Gastrocnemius medialis (tissue), 4 donors: ENCODE measurements at regions not wholly inside any gene's neighbourhood (a gene's known extent, or its start where the extent isn't known, plus 50 kb on each side); places are given as distances from the start of the nearest gene placed in this dataset.

Experiments
- ATAC-seq, 2 donors: fragments of 150-250 bp; one replicate each; pipeline ENCODE4 v1.9.1; 2016
- DNase-seq, 2 donors: peaks; one replicate each; pipeline ENCODE4 v3.0.0-alpha.2; 2019
- H3K27ac ChIP-seq, 4 donors: fragments of 200-600 bp; sonication (generic); 1 replicate in 1 of 4; 2 replicates in 3 of 4; pipeline ENCODE4 v1.5.1; 2016 to 2018; ENCODE audit warnings: mild to moderate bottlenecking in 2 of 4, moderate library complexity in 1 of 4
- H3K27me3 ChIP-seq, 3 donors: fragments of 200-600 bp; sonication (generic) in 2 of 3; 1 replicate in 1 of 3; 2 replicates in 2 of 3; pipeline versions ENCODE4 v1.5.1 to v1.6.0; 2016 to 2019; ENCODE audit warnings: mild to moderate bottlenecking in 1 of 3, moderate library complexity in 1 of 3
- H3K36me3 ChIP-seq, 2 donors: fragments of 200-600 bp; sonication (generic) in 1 of 2; one replicate each; pipeline ENCODE4 v1.5.1; 2017 to 2018
- H3K4me1 ChIP-seq, 2 donors: fragments of 200-600 bp; sonication (generic) in 1 of 2; one replicate each; pipeline ENCODE4 v1.5.1; 2016 to 2017; ENCODE audit warnings: mild to moderate bottlenecking in 2 of 2
- H3K4me3 ChIP-seq, 4 donors: fragments of 200-600 bp; sonication (generic) in 3 of 4; 1 replicate in 1 of 4; 2 replicates in 3 of 4; pipeline ENCODE4 v1.5.1; 2016 to 2019; ENCODE audit warnings: mild to moderate bottlenecking in 2 of 4
- H3K9me3 ChIP-seq, 3 donors: fragments of 200-600 bp; sonication (generic) in 2 of 3; 1 replicate in 1 of 3; 2 replicates in 2 of 3; pipeline ENCODE4 v1.5.1; 2016 to 2019
- POLR2A ChIP-seq, 2 donors: fragments of 450-650 bp; IDR thresholded peaks; one replicate each; pipeline ENCODE4 v1.6.1; 2017; ENCODE audit warnings: antibody characterized with exemption in 2 of 2, mild to moderate bottlenecking in 2 of 2, moderate library complexity in 2 of 2
- in situ Hi-C, 4 donors: fragments of 200-750 bp; cut with MboI; loops; one replicate each; pipeline versions ENCODE4 v1.15.0 to v1.8.0; 2017; ENCODE audit warnings: low sequenced_read_pairs in 4 of 4
- intact Hi-C: fragments of 100-400 bp; cut with DNase I; formaldehyde crosslinking; loops from one replicate; pipeline ENCODE4 v1.15.1; 2023; ENCODE audit warnings: low total_unique reads
- TF ChIP-seq, protein P1 (sequence below), 5 experiments: fragments of 450-650 bp in 3 of 5; fragments of 200-600 bp in 2 of 5; sonication (generic) in 2 of 5; IDR thresholded peaks in 4 of 5; conservative IDR thresholded peaks in 1 of 5; 1 replicate in 4 of 5; 2 replicates in 1 of 5; pipeline ENCODE4 v1.5.1; 2016 to 2019; ENCODE audit warnings: antibody characterized with exemption in 5 of 5, mild to moderate bottlenecking in 3 of 5, moderate library complexity in 3 of 5

DNA sequence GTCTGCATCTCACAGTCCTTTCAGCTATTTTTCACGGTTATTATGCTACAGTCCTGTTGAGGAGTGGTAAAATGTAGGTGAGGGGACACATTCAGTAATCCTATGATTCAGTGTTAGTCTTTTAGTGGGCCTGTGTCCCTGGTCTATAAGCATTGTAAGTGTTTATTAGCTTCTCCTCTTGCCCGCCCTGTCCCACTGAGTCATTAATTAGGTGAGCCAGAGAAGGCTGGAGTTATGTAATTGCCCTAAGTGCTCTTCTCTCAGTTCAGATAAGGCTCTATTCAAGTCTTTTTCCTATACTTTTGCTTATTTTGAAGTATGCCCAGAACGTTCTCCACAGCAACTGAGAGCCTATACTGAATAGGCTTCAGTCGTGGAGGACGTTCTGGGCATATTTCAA is 76.3 kb upstream of the ZRANB2 start:
- DNase-seq (no peak), ATAC-seq (no peak)
- TF ChIP-seq, protein P1, sequence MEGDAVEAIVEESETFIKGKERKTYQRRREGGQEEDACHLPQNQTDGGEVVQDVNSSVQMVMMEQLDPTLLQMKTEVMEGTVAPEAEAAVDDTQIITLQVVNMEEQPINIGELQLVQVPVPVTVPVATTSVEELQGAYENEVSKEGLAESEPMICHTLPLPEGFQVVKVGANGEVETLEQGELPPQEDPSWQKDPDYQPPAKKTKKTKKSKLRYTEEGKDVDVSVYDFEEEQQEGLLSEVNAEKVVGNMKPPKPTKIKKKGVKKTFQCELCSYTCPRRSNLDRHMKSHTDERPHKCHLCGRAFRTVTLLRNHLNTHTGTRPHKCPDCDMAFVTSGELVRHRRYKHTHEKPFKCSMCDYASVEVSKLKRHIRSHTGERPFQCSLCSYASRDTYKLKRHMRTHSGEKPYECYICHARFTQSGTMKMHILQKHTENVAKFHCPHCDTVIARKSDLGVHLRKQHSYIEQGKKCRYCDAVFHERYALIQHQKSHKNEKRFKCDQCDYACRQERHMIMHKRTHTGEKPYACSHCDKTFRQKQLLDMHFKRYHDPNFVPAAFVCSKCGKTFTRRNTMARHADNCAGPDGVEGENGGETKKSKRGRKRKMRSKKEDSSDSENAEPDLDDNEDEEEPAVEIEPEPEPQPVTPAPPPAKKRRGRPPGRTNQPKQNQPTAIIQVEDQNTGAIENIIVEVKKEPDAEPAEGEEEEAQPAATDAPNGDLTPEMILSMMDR (IDR thresholded peaks at IDR 0.05 in 4 of 5, conservative IDR thresholded peaks at IDR 0.05 in 1 of 5) = no peak
- TF ChIP-seq POLR2A (IDR thresholded peaks at IDR 0.05) = no peak
- Histone ChIP-seq H3K27ac (no peak overlapping the region), H3K4me1 (no peaks in the 10 kb centered on the region), H3K27me3 (no peaks in the 10 kb centered on the region), H3K36me3 (no peaks in the 10 kb centered on the region), H3K9me3 (no peaks in the 10 kb centered on the region), H3K4me3 (no peak overlapping the region)
- in situ Hi-C loops (no loop called here), intact Hi-C loops (no loop called here)

DNA sequence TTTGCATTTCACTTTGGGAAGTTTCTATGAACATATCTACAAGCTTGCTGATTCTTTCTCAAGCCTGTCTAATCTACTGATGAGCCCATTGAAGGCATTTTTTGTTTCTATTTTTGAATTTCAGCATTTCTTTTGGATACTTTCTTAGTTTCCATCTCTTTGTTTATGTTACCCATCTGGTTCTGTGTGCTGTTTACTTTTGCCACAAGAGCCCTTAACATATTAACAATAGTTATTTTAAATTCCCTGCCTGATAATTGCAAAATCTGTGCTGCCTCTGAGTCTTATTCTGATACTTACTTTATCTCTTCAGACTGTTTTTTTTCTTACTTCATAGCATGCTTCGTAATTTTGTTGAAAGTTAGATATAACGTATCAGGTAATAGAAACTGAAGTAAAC is 75.8 kb upstream of the ZRANB2 start:
- no peaks in the 10 kb centered on the region for H3K9me3 ChIP-seq
- in situ Hi-C loops = no loop called here
- no peak for TF ChIP-seq POLR2A (IDR thresholded peaks at IDR 0.05)
- TF ChIP-seq, protein P1 (IDR thresholded peaks at IDR 0.05 in 4 of 5, conservative IDR thresholded peaks at IDR 0.05 in 1 of 5) = no peak
- ATAC-seq (no peak), DNase-seq (no peak)
- H3K36me3 ChIP-seq = no peaks in the 10 kb centered on the region
- H3K27me3 ChIP-seq = no peaks in the 10 kb centered on the region
- H3K4me3 ChIP-seq = no peak overlapping the region
- intact Hi-C loops = no loop called here
- no peak overlapping the region for H3K27ac ChIP-seq
- H3K4me1 ChIP-seq = no peaks in the 10 kb centered on the region

GRCh38 chr1:71154429-71154828 is 73.6 kb upstream of the ZRANB2 start:
- Histone ChIP-seq H3K4me1 (no peaks in the 10 kb centered on the region), H3K4me3 (no peak overlapping the region), H3K36me3 (no peaks in the 10 kb centered on the region), H3K9me3 (no peaks in the 10 kb centered on the region), H3K27me3 (no peaks in the 10 kb centered on the region), H3K27ac (no peak overlapping the region)
- intact Hi-C loops = no loop called here
- ATAC-seq = no peak
- in situ Hi-C loops = no loop called here
- no peak for DNase-seq
- TF ChIP-seq, protein P1 (IDR thresholded peaks at IDR 0.05 in 4 of 5, conservative IDR thresholded peaks at IDR 0.05 in 1 of 5) = no peak
- TF ChIP-seq POLR2A (IDR thresholded peaks at IDR 0.05) = no peak

DNA sequence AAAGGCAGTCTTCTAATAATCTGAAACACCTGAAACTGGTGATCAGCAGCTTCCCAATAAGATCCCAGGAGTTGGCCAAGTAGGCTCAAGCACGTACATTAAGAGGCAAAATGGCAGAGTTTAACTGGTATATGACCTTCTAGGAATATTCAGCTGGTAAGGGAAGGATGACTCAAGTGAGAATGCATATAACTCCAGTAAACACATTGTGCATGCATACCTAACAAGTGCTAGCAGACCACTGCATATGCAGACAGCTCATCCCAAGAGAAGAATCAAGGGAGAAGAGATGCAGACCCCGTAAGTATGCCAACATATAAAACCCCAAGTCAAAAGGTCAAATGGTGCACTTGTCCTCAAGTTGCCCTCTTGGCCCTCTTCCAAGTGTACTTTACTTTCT is 73.0 kb upstream of the ZRANB2 start:
- ATAC-seq = no peak
- Histone ChIP-seq H3K27ac (no peak overlapping the region), H3K36me3 (no peaks in the 10 kb centered on the region), H3K4me1 (no peaks in the 10 kb centered on the region), H3K9me3 (no peaks in the 10 kb centered on the region), H3K4me3 (no peak overlapping the region), H3K27me3 (no peaks in the 10 kb centered on the region)
- intact Hi-C loops = no loop called here
- DNase-seq = no peak
- in situ Hi-C loops = no loop called here
- no peak for TF ChIP-seq POLR2A (IDR thresholded peaks at IDR 0.05)
- TF ChIP-seq, protein P1 (IDR thresholded peaks at IDR 0.05 in 4 of 5, conservative IDR thresholded peaks at IDR 0.05 in 1 of 5) = no peak

DNA sequence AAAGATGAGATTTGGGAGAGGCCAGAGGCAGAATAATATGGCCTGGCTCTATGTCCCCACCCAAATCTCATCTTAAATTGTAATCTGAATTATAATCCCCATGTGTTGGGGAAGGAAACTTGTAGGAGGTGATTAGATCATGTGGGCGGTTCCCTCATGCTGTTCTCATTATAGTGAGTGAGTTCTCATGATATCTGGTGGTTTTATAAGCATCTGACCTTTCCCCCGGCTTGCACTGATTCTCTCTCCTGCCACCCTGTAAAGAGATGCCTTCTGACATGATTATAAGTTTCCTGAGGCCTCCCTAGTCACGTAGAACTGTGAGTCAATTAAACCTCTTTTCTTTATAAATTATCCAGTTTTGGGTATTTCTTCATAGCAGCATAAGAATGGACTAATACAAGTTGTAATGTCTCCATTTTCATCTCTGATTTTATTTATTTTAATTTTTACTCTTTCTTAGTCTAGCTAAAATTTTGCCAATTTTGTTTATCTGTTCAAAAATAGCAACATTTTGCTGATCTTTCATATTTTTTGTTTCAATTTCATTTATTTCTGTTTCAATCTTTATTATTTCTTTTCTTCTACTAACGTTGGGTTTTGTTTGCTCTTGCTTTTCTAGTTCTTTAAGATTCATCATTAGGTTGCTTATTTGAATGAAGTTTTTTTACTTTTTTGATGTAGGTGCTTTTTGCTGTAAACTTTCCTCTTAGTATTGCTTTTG is 67.0 kb upstream of the ZRANB2 start:
- intact Hi-C loops (no loop called here), in situ Hi-C loops (no loop called here)
- no peak overlapping the region for H3K4me3 ChIP-seq
- H3K36me3 ChIP-seq = no peaks in the 10 kb centered on the region
- no peak for DNase-seq
- no peaks in the 10 kb centered on the region for H3K9me3 ChIP-seq
- no peak for ATAC-seq
- TF ChIP-seq, protein P1 (IDR thresholded peaks at IDR 0.05 in 4 of 5, conservative IDR thresholded peaks at IDR 0.05 in 1 of 5) = no peak
- TF ChIP-seq POLR2A (IDR thresholded peaks at IDR 0.05) = no peak
- H3K27me3 ChIP-seq = no peaks in the 10 kb centered on the region
- no peak overlapping the region for H3K27ac ChIP-seq
- H3K4me1 ChIP-seq = no peaks in the 10 kb centered on the region
